Activated T-cell treated with anti-CD3 and anti-CD28 coated beads, Interleukin-2, amount 50 U/mL, for 24 hours (primary cell): ENCODE measurements at regions not wholly inside any gene's neighbourhood (a gene's known extent, or its start where the extent isn't known, plus 50 kb on each side); places are given as distances from the start of the nearest gene placed in this dataset.
A peak's percentile ranks its signal among the peaks of the same experiment; 100 is the strongest.

ENCODE experiments used
- DNase-seq: peaks from one replicate; pipeline ENCODE4 v3.0.0-alpha.2; 2020
- H3K27ac Mint-ChIP-seq: 2 replicates; pipeline ENCODE4 v1.8.0; 2020; ENCODE audit warnings: mild to moderate bottlenecking, mixed read lengths
- H3K27me3 Mint-ChIP-seq: 2 replicates; pipeline ENCODE4 v1.8.0; 2020; ENCODE audit warnings: mixed read lengths
- H3K36me3 Mint-ChIP-seq: 2 replicates; pipeline ENCODE4 v1.8.0; 2020; ENCODE audit warnings: low read depth, mixed read lengths
- H3K4me1 Mint-ChIP-seq: 2 replicates; pipeline ENCODE4 v1.8.0; 2020; ENCODE audit warnings: low read depth, mixed read lengths
- H3K4me3 Mint-ChIP-seq: 2 replicates; pipeline ENCODE4 v1.8.0; 2020; ENCODE audit warnings: mild to moderate bottlenecking, moderate library complexity, mixed read lengths
- H3K9me3 Mint-ChIP-seq: 2 replicates; pipeline ENCODE4 v1.8.0; 2020; ENCODE audit warnings: mixed read lengths

DNA sequence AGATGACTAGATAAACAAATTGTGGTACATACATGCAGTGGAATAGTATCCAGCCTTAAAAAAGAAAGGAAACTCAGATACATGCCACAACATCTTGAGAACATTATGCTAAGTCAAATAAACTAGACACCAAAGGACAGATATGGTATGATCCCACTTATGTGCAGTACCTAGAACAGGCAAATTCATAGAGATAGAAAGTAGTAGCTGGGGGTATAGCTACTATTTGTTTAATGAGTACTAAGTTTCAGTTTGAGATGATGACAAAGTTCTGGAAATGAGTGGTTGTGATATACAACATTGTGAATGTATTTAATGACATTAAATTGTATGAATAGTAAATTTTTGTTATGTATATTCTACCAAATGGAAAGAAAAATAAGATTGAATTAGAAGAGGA, 477.2 kb upstream of the CFAP20DC start:
- Mint-ChIP-seq H3K36me3 (no peaks in the 10 kb centered on the region), H3K27me3 (no peaks in the 10 kb centered on the region), H3K9me3 (no peaks in the 10 kb centered on the region), H3K27ac (peak overlapping the region; percentile 87), H3K4me3 (no peak overlapping the region), H3K4me1 (peaks cover 30% of the 10 kb centered on the region)
- no peak for DNase-seq

DNA sequence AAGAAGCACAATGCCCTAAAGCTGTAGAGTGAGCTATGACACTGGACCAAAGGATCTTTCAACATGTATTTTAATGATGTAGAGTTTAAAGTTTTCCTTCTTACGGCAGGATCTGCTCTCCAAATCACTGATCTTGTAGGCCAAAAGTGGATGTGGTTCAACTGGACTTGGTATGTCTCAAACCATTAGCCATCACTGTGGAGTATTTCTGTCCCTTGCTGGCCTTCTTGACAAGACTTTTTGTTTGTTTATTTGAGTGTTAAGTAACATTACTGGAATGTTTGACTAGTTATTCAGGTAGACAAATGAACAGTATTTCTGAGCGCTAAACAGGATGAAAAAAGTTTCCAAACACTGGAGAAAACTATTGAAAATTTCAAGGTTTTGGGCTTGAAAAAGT, 472.7 kb upstream of the CFAP20DC start:
- no peak overlapping the region for H3K4me3 Mint-ChIP-seq
- no peaks in the 10 kb centered on the region for H3K9me3 Mint-ChIP-seq
- H3K27ac Mint-ChIP-seq = no peak overlapping the region
- no peaks in the 10 kb centered on the region for H3K27me3 Mint-ChIP-seq
- H3K36me3 Mint-ChIP-seq = no peaks in the 10 kb centered on the region
- peaks cover 17% of the 10 kb centered on the region for H3K4me1 Mint-ChIP-seq
- DNase-seq = no peak

DNA sequence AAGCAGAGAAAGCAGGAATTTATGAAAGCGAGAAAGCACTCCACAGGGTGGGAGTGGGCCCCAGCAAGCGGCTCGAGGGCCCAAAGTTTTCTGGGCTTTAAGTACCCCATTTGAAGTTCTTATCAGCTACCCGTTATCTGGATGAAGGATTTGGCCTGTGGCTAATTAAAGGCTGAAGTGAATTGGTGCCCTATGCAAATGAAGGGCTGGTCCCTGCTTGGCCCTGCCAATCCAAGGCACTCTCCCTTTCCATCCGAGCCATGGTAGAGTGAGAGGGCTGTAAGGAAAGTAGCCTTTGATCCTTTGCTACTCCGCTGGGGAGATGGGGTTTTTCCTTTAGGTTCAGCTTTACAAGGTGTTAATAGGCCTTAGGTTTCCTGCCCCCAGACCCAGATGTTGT, 469.3 kb upstream of the CFAP20DC start:
- Mint-ChIP-seq H3K36me3 (no peaks in the 10 kb centered on the region), H3K27ac (no peak overlapping the region), H3K4me1 (peaks cover 13% of the 10 kb centered on the region), H3K9me3 (no peaks in the 10 kb centered on the region), H3K4me3 (no peak overlapping the region), H3K27me3 (no peaks in the 10 kb centered on the region)
- no peak for DNase-seq

DNA sequence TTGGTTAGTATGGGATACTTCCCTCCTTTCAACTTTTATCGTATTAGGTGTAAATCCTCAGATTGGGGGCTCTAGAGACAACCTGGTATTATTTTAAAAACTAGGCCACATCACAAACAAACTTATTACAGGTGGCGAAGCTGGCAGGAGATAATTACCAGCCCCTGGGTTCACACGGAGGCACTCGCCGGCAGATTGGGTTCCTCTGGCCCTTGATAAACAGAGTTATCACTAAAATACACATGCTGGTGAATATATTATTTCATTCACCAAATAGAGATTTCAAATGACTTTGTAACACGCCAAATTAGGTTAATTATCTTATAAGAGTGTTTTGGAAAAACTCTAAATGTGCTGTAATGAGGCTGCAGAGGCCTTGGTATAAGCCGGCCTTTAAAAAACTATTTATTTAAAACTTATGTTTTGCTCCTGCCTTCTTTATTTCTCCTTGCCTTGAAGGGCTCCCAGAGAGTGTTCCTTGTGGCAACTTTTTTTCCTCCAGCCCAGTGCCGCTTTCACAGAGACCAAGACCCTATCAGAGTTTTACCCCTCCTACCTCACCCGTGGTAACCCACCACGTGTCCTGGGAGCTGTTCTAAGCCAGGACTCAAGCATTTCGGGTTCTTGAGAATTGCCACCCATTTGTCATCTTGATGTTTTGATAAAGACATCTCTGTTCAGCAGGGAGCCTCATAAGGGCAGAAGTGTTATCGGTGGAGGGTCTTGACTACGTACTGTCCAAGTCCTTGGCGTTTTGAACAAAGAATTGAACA, 468.6 kb upstream of the CFAP20DC start:
- no peak for DNase-seq
- H3K36me3 Mint-ChIP-seq = no peaks in the 10 kb centered on the region
- H3K4me1 Mint-ChIP-seq = peaks cover 13% of the 10 kb centered on the region
- H3K27me3 Mint-ChIP-seq = no peaks in the 10 kb centered on the region
- no peak overlapping the region for H3K4me3 Mint-ChIP-seq
- no peak overlapping the region for H3K27ac Mint-ChIP-seq
- H3K9me3 Mint-ChIP-seq = no peaks in the 10 kb centered on the region

DNA sequence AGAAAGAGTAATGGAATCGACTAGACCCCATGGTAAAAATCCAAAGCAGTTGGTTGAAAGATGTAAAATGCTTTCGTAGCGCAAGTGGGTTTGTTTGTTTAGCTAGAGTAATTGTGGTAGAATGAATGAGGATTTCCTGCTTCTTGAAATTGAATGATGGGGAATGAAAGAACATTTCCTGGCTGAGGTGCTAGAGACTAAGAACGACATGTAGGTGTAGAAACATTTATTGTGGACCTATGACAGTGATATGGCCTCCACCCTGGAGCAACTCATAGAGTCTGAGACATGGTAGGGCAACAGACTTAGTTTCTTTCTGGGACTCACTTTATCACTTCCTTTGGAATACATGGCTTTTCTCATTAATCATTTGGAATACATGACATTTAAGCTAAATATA, 467.6 kb upstream of the CFAP20DC start:
- Mint-ChIP-seq H3K4me1 (peaks cover 15% of the 10 kb centered on the region), H3K27ac (no peak overlapping the region), H3K27me3 (no peaks in the 10 kb centered on the region), H3K36me3 (no peaks in the 10 kb centered on the region), H3K4me3 (no peak overlapping the region), H3K9me3 (no peaks in the 10 kb centered on the region)
- no peak for DNase-seq

DNA sequence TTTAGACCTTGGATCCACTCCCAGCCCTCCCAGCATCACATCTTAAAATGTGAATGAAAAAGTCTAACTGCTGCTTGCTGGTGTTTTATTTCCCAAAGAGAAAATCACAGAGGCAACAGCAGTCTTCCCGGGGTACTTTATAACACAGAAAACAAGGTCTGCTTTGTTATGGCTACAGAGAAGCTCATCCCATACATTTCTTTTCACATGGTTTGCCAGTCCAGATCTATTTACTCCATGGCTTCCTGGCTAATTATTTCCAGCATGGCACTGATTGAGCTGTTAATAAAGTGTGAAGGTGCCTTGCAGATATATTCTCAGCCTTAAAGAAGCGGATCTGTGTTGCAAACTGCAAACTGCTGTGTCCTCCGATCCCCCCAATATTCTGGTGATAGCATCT, 466.1 kb upstream of the CFAP20DC start:
- Mint-ChIP-seq H3K4me1 (peaks cover 27% of the 10 kb centered on the region), H3K9me3 (peaks cover 2% of the 10 kb centered on the region), H3K27me3 (no peaks in the 10 kb centered on the region), H3K27ac (no peak overlapping the region), H3K4me3 (no peak overlapping the region), H3K36me3 (no peaks in the 10 kb centered on the region)
- no peak for DNase-seq

DNA sequence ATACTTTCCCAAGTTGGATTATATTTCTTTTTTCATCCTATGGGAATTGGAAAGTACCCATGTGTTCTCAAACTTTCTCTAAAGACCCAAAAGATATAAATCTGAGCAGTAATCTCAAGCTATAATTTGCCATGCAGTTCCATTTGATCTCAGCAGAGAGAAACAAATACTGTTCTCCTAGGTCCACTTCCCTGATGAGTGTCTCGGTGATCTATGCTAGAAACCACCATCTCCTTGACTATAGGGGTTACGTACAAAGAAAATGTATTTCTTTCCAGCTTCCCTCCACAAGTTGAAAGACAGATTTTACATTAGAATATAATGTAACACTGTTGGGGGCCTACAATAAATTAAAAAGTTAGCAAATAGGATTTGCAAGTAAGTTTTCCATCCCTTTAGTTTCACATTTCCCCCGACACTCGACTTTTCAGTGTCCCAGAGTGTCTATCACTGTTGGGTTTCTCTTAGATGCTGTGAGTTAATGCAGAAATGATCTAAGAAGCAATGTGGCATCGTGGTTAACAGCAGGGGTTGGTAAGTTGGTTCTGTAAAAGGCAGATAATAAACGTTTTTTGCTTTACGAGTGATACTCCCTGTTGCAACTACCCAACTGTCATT, 465.1 kb upstream of the CFAP20DC start:
- peaks cover 27% of the 10 kb centered on the region for H3K4me1 Mint-ChIP-seq
- H3K9me3 Mint-ChIP-seq = peaks cover 2% of the 10 kb centered on the region
- no peaks in the 10 kb centered on the region for H3K36me3 Mint-ChIP-seq
- no peak overlapping the region for H3K4me3 Mint-ChIP-seq
- H3K27me3 Mint-ChIP-seq = no peaks in the 10 kb centered on the region
- H3K27ac Mint-ChIP-seq = no peak overlapping the region
- DNase-seq = no peak

DNA sequence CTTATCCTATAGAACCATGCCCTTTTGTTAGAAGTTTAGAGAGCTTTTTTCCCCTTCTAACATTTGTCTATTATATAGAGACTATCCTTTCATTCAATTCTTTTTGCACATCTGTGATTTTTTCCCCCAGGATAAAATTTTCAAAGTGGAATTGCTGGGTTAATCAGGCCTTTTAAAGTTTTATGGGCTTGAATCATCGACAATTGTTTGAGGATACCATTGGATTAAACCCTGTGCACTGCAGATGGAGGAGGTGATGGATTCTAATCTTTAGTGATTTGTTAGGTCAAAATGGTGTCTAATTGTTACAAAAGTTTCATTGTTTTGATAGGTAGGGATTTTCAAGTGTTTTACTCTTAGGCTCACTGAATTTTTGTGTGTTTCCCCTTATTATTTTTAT, 463.7 kb upstream of the CFAP20DC start:
- Mint-ChIP-seq H3K27me3 (no peaks in the 10 kb centered on the region), H3K4me1 (peaks cover 27% of the 10 kb centered on the region), H3K27ac (no peak overlapping the region), H3K4me3 (no peak overlapping the region), H3K36me3 (no peaks in the 10 kb centered on the region), H3K9me3 (peaks cover 2% of the 10 kb centered on the region)
- DNase-seq = no peak

DNA sequence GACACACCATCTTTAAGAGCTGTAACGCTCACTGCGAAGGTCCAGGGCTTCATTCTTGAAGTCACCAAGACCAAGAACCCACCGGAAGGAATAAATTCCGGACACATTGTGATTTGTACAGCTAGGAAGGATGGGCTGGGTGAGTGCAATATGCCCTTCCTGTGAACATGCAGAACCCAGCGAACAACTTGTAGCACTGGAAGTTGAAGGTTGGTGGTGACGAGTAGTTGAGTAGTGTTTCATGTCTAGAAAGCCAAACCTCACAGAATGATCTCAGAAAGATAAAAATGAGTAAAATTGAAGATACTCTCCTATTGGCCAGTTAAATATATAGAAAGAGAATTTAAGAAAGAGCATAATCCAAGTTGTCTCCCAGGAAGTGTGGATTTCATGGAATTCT, 462.2 kb upstream of the CFAP20DC start:
- peaks cover 2% of the 10 kb centered on the region for H3K9me3 Mint-ChIP-seq
- H3K4me3 Mint-ChIP-seq = no peak overlapping the region
- no peaks in the 10 kb centered on the region for H3K27me3 Mint-ChIP-seq
- DNase-seq = no peak
- H3K4me1 Mint-ChIP-seq = peaks cover 23% of the 10 kb centered on the region
- H3K27ac Mint-ChIP-seq = no peak overlapping the region
- no peaks in the 10 kb centered on the region for H3K36me3 Mint-ChIP-seq

DNA sequence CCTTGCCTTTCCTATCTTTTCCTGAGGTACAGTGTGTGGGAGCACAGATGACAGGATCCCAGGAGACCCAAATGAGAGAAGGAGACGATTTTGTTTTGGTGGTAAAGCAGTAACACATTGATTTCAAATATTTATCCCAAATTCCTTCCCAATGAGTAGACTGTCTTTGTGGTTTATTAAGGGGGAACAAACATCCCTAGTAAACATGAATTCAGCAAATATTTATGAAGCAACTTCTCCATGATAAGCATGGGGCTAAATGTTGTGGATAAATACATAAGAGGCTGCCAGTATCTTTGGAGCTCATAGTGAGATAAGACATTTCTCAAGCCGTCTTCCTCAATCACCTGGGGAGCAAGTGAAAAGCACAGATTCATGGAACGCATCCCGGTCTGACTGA, 460.8 kb upstream of the CFAP20DC start:
- H3K9me3 Mint-ChIP-seq = peaks cover 2% of the 10 kb centered on the region
- peaks cover 18% of the 10 kb centered on the region for H3K4me1 Mint-ChIP-seq
- H3K4me3 Mint-ChIP-seq = no peak overlapping the region
- no peak overlapping the region for H3K27ac Mint-ChIP-seq
- H3K27me3 Mint-ChIP-seq = no peaks in the 10 kb centered on the region
- H3K36me3 Mint-ChIP-seq = no peaks in the 10 kb centered on the region
- DNase-seq = no peak

DNA sequence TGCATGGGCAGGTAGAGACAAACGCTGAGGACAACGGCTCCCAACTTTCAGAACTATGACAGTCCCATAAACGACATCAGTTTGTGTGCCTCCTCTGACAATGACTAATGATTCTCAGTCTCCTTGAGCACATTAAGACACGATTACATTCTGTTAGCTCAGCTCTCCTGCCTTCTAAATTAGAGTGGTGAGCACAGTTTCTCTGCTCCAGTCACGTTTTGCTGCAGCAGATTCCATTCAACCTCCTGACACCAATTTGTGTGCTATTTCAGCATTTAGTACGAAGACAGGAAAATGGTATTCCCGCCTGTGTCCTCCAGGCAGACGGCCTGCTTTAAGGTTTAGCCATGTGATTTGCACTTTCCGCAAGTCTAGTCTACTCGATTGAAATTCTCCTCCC, 458.4 kb upstream of the CFAP20DC start:
- no peaks in the 10 kb centered on the region for H3K27me3 Mint-ChIP-seq
- peaks cover 22% of the 10 kb centered on the region for H3K4me1 Mint-ChIP-seq
- no peaks in the 10 kb centered on the region for H3K36me3 Mint-ChIP-seq
- peaks cover 8% of the 10 kb centered on the region for H3K9me3 Mint-ChIP-seq
- H3K4me3 Mint-ChIP-seq = no peak overlapping the region
- no peak for DNase-seq
- H3K27ac Mint-ChIP-seq = no peak overlapping the region

DNA sequence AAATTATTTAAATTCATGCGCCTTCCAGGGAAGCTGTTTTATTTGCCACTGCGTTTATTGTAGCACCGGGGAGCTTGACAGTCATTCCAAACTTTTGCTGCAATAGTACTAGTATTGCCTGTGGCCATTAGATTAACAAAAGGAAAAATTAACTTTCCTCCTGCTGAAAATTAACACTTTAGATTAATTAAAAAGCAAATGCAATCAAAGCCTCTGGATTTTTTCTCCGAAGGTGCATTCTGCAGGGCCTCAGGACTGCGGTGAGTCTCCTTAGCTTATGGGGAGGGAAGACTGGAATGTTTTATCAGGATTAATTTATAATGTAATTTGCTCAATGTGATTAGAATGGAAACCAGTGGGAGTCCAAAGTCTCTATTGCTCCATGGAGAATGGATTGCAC, 456.4 kb upstream of the CFAP20DC start:
- Mint-ChIP-seq H3K27me3 (no peaks in the 10 kb centered on the region), H3K27ac (no peak overlapping the region), H3K4me3 (no peak overlapping the region), H3K9me3 (peaks cover 6% of the 10 kb centered on the region), H3K4me1 (peaks cover 22% of the 10 kb centered on the region), H3K36me3 (no peaks in the 10 kb centered on the region)
- DNase-seq = no peak

DNA sequence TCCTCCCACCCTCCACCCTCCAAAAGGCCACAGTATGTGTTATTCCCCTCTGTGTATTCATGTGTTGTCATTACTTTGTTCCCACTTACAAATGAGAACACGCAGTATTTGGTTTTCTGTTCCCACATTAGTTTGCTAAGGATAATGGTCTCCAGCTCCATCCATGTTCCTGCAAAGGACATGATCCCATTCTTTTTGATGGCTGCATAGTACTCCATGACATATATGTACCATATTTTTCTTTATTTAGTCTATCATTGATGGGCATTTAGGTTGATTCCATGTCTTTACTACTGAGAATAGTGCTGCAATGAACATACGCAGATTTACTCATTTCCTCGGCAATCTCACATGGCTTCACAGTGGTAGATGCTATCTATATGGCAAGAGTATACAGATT, 453.6 kb upstream of the CFAP20DC start:
- Mint-ChIP-seq H3K36me3 (no peaks in the 10 kb centered on the region), H3K27me3 (no peaks in the 10 kb centered on the region), H3K4me1 (peaks cover 21% of the 10 kb centered on the region), H3K27ac (no peak overlapping the region), H3K9me3 (peaks cover 6% of the 10 kb centered on the region), H3K4me3 (no peak overlapping the region)
- no peak for DNase-seq

DNA sequence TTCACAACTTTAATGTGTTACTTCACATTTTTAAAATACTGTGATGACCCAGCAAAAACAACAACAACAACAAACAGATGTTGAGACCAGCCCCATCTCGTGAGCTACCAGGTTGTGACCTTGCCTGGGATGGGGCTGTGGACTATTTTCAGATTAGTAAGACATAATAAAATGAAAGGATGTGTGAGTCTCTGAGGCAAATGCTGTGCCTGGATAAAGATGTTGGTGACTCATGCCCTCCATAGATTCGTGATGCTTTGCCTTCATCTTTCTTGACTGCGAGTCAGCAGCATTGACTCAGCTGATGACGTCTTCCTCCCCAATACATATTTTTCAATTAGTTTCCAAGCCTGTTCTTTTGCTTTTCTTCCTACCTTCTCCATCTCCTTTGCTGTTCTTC, 453.0 kb upstream of the CFAP20DC start:
- Mint-ChIP-seq H3K27ac (peak overlapping the region; percentile 75), H3K36me3 (no peaks in the 10 kb centered on the region), H3K4me3 (no peak overlapping the region), H3K9me3 (peaks cover 6% of the 10 kb centered on the region), H3K4me1 (peaks cover 21% of the 10 kb centered on the region), H3K27me3 (no peaks in the 10 kb centered on the region)
- DNase-seq = no peak

DNA sequence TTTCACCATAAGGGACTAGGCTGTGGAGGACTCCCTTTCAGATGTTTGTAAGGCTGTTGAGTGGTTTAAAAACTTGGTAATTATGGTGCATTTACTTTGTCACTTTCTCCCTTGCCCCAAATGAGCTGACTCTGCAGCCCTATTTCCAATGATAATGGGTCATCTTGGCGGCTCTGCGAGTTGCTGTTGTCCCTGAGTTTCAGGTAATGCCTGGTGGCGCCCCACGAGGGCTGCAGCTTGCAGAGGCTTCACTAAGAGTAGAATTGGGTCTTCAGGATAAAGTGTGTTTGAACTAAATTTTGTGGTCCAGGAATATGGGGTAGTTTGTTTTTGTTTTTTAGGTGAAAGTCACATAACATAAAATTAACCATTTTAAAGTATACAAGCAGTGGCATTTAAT, 450.1 kb upstream of the CFAP20DC start:
- Mint-ChIP-seq H3K4me1 (peaks cover 29% of the 10 kb centered on the region), H3K27me3 (no peaks in the 10 kb centered on the region), H3K9me3 (peaks cover 6% of the 10 kb centered on the region), H3K4me3 (no peak overlapping the region), H3K27ac (no peak overlapping the region), H3K36me3 (no peaks in the 10 kb centered on the region)
- no peak for DNase-seq
